GM19238 (cell line): ENCODE measurements at regions not wholly inside any gene's neighbourhood (a gene's known extent, or its start where the extent isn't known, plus 50 kb on each side); places are given as distances from the start of the nearest gene placed in this dataset.

Experiments used
- DNase-seq: peaks from one replicate; pipeline ENCODE4 v3.0.0; 2011; ENCODE audit warnings: low spot score; ENCODE audit not compliant: insufficient read length

DNA sequence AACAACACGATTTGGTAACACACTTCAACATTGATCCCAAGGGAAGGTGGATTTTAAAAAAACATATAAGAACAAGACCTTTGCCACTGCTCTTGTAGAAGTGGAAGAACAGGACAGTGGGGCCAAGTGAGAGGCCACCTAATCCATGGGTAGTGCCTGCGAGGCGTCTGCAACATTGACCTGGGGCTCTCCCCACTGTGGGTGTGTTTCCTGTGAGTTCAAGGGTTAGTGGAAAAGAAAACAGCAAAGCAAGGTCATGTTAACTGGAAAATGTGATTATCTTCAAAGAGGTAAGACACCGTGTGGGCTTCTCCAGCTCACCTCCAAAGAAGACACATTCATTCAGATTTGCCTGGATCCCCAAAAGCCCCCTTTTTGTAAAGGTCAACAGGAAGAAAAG is 327.0 kb downstream of the UQCRFS1 start:
- DNase-seq = no peak

DNA sequence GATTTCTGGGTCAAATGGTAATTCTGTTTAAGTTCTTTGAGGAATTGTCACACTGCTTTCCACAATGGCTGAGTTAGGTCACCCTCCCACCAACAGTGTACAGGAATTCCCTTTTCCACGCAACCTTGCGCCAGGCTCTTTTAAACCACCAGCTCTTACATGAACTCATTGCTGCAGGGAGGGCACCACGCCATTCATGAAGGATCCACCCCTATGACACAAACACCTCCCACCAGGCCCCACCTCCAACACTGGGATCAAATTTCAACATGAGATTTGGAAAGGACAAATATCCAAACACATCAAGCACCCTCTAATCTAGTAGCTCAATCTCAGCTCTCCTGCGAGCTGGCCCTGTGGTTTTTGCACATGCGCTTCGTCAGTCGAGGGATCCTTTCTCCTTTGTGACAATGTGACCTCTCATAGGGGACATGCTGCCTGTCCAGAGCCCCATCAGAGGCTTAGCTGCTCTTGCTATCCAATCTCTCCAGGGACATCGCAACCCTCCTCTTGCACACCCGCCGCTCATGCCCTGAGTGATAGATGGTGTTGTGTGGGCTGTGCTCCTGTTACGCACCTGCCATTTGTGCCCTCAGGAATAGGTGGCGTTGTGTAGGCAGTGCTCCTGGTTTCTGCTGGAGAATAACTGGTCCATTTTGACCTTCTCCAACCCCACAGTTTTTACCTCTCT is 328.0 kb downstream of the UQCRFS1 start:
- no peak for DNase-seq

DNA sequence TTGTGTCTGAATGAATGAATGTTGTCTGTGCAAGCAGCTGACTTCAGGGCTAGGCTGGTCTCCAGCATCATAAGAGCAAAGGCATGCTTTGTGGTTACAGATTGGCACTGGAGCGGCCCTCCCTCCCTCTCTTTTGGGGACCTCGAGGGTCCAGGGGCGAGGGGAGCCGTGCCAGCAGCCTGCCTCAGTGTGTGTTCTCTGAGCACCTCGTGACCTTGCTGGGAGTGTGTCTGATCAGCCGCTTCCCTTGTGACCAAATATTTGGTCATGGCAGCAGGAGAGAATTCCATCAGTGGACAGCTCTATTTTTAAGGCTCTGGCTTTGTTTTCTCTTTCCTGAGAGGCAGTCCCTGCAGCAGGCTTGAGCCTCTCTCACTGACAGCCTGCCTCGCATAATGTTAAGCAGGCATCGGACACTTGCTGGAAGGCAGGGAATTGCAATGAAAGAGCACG is 329.7 kb downstream of the UQCRFS1 start:
- DNase-seq = no peak

DNA sequence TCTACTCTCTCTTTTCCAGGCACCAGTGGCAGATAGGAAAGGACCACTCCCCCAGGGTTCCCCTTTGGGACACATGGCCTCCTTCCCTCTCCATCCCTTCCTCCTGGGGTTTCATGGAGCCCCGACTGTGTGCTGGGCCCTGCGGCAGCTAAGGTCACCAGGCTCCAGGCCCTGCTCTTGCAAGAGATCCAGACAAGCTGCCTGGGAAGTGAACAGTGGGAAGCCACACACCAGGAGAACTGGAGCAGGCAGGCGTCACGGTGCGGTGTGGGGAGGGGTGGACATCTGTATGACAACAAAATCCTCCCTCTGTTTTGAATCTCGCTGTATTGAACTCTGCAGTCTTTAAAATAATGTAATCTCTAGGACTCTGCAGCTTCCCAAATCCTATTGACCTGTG is 330.1 kb downstream of the UQCRFS1 start:
- DNase-seq = no peak

DNA sequence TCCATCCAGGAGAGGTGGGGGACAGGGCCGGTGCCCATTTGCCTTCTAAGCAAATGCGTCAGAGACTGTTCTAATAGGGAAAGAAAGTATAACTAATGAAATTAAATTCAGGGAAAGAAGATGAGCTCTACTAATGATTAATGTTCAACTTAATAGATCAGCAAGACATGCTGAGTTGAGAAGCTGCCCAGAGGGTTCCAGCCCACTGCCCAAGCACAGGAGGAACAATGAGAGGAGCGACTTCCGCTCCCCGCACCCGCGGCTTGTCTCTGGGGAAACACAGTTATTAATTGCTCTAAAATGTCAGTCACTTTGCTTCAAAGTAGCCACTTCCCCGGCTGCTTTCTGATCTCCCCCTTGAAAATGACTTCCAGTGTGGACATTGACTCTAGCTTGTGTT is 331.3 kb downstream of the UQCRFS1 start:
- no peak for DNase-seq

DNA sequence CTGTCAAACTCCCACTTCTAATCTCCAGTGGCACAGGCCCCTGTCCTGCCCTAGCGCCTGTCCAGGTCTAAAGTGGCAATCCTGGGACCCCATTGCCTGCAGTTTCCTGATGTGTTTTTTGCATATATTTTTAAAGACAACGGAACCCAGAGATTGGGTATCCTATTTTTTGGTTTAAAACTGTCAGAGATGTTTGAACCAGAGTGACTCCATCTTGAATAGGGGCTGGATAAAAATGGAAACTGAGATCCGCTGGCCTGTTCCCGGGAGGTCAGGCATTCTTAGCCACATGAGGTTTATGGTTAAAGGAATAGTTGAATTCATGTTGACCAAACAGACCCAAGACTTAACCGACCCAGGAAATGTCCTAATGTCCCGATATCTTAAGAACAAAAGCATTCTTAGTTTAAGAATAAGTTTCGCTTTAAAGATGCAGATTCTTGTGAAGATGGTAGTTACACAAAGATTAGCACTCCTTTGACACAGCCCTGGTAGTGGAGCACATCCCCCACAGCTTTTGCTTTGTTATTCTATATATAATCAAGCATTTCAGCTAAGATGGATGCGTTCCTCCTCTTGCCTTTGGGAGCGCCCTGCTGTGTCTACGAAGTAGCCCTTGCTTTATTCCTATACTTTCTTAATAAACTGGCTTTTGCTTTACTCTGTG is 332.1 kb downstream of the UQCRFS1 start:
- DNase-seq = no peak

DNA sequence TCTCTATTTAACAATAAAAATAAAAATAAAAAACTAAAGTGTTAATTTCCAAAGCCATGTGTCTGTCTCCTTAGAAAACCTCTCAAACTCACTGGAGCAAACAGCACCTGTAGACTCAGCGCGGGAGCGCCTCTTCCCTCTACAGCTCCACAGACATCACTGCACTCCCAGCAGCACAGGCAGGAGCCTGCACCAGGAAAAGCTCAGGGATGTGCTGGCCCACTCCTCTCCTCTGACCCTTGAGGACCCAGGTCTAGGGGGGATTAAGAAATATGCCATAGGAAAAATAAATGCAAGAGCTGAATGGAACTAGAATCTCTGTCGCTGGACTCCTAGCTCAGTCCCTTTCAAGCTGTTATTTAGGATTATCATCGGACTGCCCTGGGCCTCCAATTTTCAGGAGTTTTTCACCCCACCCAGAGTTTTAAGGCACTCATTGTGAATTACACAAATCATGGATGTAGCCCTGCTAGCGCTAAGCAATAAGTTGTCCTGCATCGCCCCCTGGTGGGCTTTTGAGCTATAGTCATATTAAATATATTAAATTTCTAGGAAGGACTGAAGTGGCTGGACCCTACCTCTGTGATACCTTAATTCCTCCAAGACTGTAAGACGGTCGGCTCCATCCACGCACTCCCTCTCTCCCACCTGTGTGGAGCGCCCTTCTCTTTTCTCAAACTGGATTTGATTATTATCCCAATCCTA is 333.9 kb downstream of the UQCRFS1 start:
- DNase-seq = peak; percentile 33

DNA sequence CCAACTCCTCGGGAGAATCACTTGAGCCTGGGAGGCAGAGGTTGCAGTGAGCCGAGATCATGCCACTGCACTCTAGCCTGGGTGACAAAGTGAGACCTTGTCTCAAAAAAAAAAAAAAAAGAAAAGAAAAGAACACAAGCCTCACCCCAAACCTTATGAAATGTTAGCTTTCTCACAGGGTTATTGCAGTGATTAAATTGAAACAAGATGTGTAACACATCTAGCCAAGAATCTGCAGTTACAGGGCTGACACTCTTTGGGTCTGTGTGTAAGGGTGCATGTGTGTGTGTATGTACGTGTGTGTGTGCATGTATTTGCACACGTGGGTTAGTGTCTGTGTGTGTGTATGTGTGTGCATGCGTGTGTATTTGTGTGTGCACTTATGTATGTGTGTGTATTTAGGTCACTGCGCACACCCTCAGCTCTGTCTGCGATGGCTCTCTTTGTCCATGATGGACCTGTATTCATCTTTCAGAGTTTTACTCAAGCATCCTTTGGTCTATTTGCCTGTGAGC is 336.3 kb downstream of the UQCRFS1 start:
- no peak for DNase-seq

DNA sequence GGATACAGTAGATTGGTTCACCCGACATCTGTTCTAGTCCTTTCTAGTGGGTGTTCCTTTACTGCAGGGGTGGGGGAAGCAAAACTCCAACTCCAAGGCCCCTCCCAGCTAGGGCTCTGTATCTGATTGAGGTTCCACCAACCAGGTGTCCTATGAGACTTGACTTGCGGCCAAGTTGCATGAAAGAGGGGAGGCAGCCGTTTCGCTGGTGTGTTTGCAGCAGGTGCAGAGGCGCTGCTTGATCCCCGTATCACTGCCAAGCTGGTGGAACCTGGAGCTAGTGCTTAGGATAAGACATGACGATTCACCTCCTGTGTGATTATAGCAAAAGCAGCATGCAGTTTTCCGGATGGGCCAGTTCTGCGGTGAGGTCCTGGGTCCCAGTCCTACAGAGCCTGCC is 338.2 kb downstream of the UQCRFS1 start:
- no peak for DNase-seq

DNA sequence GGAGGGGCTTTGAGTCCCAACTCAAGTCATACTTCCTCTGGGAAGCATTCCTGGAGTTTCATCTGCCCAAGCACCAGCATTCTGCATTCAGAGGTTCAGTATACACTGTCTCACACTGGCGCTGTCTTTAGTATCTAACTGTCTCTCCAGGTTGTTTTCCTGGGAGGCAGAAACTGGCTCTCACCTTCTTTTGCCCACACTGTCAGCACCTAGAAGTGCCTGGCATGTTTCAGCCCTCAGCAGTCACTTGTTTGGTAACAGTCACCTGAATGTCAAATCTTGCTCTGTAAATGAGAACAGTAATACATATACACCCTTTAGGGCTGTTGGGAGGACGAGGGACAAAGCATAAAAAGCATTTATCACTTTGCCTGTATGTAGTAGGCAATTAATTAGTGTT is 339.6 kb downstream of the UQCRFS1 start:
- DNase-seq = no peak

DNA sequence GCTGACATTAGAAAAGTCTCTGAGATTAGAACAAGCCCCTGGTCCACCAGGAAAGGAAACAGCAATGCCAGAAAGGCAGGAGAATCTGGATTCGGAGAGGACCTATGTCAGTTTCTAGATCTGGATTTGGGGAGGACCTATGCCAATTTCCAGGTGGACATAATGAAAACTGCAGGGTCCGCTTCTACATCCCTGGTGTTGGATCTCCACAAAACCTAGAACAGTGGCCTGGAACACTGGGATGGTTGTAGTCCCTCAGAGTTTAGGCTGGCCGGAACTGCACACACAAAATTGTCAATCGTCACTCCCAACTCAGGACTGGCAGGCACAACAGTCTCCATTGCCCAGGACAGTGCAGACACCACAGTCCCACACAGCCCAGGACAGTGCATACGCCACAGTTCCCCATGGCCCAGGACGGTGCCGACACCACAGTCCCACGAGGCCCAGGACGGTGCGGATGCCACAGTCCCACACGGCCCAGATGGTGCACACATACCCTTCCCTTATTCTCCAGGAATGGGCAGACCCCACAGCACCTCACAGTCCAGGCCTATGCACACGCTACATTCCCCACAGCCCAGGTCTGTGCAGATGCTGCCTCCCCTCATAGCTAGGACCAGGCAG is 341.7 kb downstream of the UQCRFS1 start:
- DNase-seq = no peak

DNA sequence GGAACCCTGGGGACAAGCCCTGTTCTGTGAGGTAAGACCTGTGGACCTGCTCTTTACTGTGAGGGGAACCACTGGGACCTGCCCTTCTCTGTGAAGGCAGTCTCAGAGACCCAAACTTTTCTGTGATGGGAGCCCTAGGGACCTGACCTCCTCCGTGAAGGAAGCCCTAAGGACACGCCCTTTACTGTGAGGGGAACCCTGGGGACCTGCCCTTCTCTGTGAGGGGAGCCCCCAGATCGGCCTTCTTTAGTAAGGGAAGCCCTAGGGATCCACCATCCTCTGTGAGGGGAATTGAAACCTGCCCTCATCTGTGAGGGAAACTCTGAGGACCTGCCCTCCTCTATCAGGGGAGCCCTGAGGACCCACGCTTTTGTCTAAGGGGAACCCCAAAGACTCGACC is 343.5 kb downstream of the UQCRFS1 start:
- DNase-seq = no peak

DNA sequence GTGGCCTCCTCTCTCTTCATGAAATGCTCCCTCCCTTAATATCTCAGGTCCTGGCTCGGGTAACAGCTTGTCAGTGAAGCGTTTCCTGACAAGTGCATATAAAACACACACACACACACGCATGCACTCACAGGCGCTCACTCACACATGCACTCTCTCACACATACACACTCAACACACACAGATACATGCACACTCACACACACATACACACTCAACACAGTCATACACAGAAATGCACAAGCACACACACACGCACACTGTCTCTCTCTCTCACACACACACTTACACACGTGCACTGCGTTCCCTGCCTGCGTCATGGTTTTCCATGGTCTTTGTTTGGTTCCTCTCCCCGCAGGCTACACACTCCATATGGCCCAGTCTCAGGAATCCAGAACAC is 344.1 kb downstream of the UQCRFS1 start:
- no peak for DNase-seq

DNA sequence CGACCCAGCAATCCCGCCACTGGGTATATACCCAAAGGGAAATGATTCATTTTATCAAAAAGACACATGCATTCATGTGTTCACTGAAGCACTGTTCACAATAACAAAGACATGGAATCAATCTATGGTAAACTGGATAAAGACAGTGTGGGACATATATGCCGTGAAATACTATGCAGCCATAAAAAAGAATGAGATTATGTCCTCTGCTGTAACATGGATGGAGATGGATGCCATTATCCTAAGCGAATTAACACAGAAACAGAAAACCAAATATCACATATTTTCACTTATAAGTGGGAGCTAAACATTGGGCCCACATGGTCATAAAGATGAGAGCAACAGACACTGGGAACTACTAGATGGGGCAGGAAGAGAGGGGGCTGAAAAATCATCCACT is 345.0 kb downstream of the UQCRFS1 start:
- no peak for DNase-seq

DNA sequence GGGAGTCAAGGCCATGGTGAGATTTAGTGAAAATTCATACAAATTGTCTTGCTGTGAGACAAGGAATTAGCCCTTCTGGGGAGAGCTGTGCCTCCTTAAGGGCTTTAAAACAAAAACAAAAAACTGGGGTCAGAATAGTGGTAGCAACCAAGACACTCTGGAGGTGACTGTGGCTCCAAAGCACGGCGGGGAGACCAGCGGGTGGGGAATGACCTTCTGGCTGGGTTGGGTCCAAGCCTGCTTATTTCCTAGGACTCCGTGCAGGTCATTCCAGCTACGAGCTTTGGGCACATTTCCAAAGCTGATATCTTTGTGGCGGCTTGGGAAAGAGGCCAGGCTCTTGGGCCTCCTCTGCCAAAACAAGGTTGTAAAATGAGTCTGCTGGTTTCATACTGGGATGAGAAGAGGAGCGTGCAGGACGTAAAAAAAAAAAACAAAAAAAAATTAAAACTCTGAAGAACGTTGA is 348.3 kb downstream of the UQCRFS1 start:
- DNase-seq = no peak

DNA sequence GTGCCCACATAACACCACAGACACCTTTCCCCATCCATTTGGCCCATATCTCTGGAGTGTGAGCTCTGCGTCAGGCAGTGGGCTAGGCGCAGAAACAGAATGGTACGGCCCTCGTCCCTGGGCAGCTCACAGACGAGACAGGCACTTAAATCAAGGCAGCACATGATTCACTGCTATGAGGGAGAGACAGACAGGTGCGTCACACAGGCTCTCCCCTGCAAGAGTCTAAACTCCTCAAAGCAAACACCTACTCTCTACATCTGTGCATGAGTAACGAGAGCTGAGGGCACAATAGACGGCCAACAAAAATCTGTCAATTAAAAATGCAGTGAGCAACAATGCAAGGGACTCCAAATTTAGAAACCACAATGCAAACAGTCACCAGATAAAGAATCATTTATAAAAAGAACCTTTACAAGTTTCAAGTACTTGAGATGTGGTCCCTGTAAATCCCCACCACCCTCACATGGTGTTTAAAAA is 348.9 kb downstream of the UQCRFS1 start:
- DNase-seq = no peak

DNA sequence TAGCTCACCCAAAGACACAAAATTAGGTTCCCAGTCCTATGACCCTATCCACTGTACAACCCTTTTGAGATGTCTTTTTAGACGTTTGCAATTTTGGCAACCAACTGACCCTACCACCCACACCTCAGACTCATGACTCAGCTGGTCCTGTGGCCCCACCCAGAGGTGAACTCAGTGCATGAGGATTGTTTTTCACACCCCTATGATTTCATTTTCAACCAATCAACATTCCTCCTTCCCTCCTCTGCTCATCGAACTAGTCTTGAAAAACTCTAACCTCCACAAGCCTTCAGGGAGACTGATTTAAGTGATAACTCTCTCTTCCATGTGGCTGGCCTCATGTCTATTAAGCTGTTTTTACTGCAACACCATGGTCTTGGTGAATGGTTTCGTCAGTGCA is 350.7 kb downstream of the UQCRFS1 start:
- no peak for DNase-seq

DNA sequence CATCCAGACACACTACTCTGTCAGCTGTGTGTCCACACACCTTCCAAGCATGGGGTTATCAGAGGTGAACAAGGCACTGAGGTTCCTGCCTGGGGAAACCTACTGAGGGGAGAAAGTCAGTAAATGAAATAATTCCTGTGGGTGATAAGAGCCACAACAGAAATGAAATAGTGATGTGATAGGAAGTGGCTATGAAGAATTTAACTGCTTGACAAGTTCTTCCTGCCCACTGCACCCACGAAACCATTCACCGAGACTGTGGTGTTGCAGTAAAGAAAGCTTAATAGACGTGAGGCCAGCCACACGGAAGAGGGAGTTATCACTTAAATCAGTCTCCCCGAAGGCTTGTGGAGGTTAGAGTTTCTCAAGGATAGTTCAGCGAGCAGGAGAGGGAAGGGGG is 353.1 kb downstream of the UQCRFS1 start:
- DNase-seq = no peak

DNA sequence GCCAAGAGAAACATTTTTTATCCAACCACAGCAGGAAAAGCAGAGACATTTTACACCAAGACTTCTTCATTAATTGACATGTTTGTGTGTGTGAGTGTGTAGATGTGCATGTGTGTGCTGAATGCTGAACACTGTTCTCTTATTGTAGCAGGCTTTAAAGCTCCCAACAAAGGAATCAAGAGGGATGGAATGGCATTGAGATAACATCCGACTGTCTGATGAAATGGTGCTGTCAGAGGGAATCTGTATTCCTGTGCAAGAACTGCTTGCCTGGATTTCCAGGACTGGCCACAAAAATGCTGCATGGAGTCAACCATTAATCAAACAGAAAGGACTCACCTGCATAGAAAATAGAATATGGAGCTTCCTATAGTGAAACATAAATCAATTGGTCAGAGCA is 354.0 kb downstream of the UQCRFS1 start:
- no peak for DNase-seq

DNA sequence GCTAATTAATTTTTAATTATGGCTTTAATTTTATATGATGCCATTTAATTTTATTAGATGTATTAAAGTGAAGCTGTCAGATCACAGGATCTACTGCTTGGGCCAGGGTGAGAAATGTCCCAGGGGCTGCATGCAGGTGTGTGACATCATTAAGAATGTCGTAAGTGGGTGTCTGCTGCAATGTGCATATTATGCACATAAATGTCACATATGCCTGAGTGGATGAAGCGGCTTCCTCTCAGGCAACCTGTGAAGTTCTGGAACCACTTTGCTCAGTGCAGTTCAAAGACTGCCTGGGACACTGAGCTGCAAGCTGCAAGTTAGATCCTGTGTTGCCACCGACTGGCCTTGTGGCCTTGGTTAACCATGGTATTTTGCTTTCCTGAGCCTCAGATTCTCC is 355.0 kb downstream of the UQCRFS1 start:
- no peak for DNase-seq

DNA sequence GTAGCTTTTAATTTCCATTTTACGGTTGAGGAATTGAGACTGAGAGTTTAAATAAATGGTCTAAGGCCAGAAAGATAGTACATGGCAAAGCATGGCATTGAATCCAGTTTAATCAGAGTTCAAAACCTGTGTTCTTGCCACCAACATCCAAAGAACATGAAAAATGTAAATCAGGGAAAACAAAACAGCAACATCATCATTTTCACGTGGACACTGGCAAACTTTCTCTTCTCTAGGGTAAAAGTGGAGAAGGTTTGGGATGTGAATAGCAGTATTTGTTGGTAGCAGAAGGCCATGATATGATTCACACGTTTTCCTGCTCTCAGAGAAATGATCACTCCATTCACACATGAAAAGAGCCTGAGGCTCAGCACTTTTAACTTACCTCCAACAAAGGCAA is 357.7 kb downstream of the UQCRFS1 start:
- no peak for DNase-seq

DNA sequence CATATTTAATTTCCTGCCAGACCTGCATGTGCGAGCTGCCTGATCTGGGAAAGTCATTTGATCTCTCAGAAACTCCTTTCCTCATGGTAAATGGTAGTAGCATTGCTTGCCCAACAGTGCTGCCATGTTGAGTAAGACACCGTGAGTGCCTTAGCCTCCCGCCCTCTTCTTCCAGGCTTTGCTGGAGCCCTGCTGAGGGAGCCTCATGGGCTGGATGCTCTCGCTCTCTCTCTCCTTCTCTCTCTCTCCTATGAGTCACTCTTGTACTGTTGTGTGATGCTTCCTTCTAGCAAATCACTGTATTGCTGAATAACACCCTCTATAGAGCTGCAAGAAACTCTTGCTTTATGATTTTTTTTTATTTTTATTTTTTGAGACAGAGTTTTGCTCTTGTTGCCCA is 365.5 kb downstream of the UQCRFS1 start:
- no peak for DNase-seq
